ENCODE measurements at regions not wholly inside any gene's neighbourhood (a gene's known extent, or its start where the extent isn't known, plus 50 kb on each side); places are given as distances from the start of the nearest gene placed in this dataset.
"Not testable (repeated sequence)": the region's sequence is repeated elsewhere in the genome, so short reads cannot be mapped to it uniquely, and the experiment has no call there.

DNA sequence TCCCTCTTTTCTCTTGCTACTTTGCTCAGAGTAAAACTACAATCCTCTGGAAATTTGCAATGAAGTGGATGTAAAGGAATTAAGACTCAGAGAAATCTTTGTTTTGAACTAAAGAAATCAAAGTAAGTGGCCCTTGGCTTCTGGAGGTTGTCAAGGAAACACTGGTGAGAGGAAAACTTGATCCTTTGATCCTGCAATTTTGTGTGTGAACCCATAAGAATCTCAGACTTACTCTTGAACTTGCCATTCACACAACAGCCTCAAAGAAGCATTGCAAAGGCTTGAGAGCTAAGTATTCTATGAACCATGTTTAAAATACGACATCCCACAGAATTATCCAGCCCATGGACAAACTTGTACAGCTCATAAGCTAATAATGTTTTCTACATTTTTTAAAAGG lies 827.5 kb downstream of the TAF11L14 start:
- DNase-seq (ENCODE audit: low read depth), result no peak

DNA sequence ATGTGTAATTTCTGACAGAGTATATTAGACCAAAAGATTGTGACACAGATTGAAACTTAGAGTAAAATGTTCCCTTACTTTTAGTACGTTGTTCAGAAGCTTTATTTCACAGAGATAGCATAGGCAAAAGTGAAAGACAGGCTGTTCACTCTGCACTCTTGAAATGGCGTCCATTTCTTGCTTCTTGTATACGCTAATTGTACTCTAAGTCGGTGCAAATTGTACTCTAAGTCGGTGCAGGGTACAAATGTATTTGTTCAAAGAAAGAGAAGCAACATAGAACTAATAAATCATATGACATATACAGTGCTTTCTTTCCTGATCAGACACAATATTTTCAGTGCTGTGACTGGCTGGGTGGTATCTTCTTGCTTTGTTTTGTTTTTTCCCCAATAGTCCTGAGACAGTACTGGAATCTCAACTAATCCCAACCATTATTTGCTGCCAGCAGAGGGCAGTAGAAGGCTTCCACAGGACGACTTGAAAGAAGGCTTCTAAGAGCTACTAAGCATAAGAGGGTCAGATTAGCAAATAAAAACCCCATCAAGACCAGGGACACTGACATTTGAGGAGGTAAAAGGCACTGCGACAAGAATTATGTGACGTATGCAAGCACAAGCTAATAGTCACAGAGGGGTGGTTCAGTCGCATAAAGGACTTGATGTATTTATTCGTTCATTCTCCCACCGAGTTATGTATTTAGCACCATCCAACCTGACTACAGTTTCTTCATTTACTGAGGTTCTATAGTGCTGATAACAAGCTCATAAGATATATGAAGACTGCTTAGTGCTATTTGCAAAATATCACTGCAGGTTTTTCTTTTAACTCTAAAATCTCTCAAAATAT lies 831.8 kb downstream of the TAF11L14 start:
- DNase-seq (ENCODE audit: low read depth), result peak; percentile 5

DNA sequence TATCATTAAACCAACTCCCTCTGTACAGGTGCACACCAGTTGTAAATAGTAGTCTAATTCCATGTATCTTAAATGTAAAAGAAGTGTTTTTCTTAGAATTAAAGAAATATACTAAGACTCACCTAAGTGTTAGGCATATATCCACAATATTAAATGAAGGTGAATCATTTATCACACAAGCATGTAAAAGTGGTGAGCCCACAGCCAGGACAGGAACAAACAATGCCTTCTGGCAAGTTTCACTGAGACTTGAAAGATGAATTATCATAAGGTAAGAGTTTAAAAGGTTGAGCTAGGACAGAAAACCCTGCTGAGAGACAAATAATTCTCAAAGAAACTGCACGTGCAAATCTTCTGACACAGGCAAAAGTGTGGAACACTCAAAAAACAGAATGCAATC lies 832.5 kb downstream of the TAF11L14 start:
- no peak for DNase-seq (ENCODE audit: low read depth)

DNA sequence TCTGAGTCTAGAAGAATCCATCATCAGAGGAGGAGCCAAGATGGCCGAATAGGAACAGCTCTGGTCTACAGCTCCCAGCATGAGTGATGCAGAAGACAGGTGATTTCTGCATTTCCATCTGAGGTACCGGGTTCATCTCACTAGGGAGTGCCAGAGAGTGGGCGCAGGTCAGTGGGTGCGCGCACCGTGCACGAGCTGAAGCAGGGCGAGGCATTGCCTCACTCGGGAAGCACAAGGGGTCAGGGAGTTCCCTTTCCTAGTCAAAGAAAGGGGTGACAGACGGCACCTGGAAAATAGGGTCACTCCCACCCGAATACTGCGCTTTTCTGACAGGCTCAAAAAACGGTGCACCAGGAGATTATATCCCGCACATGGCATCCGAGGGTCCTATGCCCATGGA lies 837.5 kb downstream of the TAF11L14 start:
- not testable (repeated sequence) for DNase-seq (ENCODE audit: low read depth)

DNA sequence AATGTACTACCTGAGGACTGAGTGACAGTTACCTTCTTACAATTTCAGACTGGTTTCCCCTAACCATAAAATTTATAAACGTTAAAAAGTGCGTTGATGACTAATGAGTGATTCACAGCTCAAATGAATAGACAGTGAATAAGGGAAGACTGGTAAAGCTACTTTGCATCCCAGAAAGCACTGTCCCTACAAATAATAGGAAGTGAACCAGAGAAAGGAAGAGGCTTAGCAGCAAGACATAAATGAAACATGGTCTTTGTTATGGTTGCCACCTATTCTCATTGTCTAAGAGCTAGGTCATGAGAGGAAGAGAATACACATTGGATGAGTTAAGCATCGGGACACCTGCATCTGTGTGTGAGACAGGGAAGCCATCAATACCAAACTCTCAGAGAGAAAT lies 849.2 kb downstream of the TAF11L14 start:
- no peak for DNase-seq (ENCODE audit: low read depth)

DNA sequence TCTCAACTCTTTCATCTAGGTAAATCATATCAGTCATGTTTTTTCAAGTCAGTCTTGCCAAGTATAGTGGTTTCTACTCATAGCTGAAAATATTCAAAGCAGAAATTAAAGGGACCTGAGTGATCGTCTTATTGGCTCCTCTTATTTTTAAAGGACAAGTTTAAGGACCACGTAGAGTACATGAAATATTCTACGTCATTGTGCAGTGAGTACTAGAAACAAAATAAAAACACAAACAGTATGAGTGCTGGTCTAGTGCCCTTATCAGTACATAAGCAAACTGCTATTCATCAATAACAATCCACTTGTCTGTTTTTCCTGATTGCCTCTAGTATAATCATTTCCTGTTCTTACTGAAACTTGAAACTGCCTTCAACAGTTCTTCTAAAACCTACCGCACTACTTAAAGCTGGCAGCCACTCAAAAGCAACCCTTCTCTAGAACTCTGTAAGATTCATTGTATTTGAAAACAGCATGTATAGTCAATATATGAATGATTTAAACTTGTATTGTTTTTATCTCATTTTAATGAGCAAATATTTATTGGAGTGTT lies 853.7 kb downstream of the TAF11L14 start:
- no peak for DNase-seq (ENCODE audit: low read depth)

DNA sequence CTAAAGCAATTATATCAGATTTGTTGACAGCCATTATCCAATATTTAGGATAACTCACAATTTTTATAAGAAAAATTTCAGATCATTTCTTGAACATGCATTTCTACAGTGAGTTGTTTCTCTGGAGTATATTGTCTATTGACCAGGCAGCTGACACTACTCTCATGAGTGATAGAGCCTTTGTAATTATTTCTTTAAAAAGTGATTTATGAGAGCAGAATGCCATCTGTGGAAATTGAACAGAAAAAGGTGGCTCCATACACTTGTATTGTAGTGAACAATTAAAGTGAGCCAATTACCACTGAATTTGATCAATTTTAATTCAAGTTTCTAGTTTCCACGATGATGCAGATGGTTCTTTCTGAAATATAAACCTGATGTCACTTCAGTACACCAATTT lies 855.4 kb downstream of the TAF11L14 start:
- no peak for DNase-seq (ENCODE audit: low read depth)

DNA sequence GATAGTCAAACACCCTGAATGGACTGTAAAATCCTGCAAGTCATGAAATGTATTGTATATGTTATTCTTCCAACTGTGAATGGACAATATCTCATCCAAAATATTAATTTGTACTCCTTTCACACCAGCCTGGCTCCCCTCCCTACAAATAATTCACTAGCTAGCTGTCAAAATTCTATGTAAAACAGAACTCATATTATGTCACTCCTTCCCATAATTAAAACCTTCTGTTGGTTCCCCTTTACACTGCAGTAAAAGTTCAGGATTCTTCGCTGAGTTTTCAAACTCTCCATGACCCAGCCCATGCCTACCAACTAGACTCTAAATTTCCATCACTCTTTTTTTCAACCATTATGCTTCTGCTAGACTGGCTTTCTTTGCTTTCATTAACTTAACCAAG lies 857.1 kb downstream of the TAF11L14 start:
- DNase-seq (ENCODE audit: low read depth), result no peak

DNA sequence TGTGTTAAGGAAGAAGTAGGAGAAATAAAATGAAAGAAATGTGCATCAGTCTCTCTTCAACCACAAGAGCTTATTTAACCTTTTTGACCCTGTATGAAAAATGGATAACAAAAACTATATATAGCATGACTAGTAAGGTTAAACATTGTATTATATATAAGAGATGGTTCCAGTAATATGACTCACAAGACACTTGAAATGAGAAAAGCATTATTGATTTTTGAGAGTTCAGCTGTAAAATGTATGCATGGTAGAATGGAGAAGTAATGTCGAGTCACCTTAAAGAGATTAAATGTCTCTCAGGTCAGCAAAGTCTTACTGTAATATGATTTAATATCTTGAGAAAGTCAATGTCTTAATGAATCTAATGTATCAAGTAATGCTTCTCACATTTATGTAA lies 860.9 kb downstream of the TAF11L14 start:
- no peak for DNase-seq (ENCODE audit: low read depth)

DNA sequence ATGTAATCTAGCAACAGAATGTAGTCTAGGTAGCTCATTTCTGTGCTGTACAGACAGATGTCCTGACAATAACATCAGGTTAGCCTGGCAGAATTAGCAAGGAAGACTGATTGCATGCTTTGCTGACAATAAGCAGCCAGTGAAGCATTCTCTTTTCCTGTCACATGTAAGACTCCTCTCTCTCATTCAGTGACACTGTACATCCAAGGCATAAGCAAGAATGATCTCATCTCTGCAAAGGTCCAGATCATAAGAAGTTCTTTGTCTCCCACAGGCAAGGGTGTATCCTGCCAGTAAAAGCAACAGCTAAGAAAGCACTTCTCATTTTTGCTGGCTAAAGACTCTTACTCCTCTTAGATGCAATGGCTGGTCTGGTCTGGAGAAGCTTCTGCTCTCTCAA lies 861.8 kb downstream of the TAF11L14 start:
- DNase-seq (ENCODE audit: low read depth), result no peak

DNA sequence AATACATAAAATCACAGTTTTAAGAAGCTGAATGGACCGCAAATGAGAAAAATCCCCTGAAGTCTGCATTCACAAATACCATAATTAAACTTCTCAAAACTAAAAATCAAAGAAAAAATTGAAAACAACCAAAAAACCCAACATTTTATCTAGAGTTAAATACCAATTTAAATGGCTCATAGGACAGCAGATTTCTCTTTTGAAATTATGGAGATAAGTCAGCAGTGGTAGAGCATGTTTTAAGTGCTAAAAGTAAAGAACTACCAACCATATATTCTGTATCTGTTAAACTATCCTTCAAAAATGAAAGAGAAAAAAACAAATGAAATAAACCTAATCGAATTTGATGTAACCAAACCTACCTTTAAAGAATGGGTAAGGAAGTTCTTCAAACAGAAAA lies 862.8 kb downstream of the TAF11L14 start:
- DNase-seq (ENCODE audit: low read depth), result no peak

DNA sequence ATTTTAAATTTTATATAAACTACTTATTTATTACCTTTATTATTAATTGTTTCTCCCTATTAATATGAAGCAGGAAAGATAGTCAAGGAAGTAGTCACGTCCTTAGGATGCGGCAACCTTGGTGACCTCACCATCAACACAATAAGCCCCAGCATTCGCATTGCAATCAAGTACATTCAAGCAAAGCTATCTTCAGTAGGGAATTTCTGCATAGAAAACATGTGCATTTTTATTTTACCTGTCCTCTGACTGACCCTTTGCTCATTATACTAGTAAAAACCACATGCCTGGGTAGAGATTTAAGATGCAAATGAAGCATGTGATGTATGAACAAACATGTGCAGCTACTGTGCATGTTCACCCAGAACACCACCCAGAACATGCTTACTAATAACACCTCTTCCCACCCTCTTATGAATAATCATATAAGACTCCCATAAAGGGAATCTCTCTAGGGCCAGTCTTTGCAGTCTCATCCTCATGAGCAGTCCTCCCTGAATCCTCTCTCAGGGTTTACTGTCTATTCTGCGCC lies 869.6 kb downstream of the TAF11L14 start:
- no peak for DNase-seq (ENCODE audit: low read depth)

DNA sequence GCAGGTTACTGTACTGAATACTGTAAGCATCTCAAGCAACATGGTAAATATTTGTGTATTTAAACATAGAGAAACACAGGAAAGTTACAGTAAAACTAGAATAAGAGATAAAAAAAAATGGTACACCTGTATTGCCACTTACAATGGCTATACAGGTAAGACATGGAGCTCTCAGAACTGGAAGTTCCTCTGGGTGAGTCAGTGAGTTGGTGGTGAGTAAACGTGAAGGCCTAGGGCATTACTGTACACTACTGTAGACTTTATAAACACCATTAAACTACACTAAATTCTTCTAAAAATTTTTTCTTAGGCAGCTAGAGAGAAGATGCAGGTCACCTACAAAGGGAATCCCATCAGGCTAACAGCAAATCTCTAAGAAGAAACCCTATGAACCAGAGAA lies 872.9 kb downstream of the TAF11L14 start:
- DNase-seq (ENCODE audit: low read depth), result no peak

DNA sequence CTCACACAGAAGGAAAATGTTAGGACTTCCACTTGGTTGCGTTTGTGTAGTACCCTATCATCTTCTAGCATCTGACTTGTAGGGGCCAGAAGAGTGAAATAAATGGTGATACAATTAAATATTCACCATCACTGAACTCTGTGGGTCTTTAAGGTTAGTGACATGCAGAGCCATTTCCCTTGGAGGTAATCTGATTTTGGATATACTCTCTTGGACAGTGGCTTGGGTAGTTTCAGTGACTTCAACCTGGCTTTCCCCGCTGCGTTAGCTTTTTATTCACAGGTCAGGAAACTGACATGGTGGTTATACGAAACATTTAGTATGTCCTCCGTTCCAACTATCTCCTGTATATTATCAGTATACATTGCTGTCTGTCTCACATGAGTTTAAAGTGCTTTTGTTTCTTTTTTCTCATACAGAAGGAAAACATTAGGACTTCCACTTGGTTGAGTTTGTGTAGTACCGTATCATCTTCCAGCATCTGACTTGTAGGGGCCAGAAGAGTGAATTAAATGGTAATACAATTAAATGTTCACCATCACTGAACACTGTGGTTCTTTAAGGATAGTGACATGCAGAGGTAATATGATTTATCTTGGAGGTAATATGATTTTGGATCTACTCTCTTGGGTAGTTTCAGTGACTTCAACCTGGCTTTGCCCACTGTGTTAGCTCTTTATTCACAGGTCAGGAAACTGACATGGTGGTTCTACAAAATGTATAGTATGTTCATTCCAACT lies 883.6 kb downstream of the TAF11L14 start:
- no peak for DNase-seq (ENCODE audit: low read depth)

DNA sequence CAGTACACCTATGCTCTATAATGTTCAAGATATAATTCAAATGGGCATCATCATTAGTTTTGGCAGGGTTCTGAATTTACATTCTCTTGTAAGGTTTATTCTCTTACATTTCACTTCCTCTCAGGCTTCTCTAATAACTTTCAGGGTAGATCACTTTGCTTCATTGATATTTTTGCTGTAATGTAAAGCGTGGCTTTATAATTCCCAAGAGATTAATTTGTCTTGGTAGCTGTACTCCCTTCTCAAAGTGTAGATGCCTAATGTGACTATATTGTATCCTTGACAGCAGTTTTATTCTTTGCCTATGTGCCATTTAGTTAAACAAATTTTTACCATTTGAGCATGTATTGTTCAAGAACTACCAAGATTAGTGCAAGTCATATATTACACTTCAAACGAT lies 889.1 kb downstream of the TAF11L14 start:
- DNase-seq (ENCODE audit: low read depth), result no peak

DNA sequence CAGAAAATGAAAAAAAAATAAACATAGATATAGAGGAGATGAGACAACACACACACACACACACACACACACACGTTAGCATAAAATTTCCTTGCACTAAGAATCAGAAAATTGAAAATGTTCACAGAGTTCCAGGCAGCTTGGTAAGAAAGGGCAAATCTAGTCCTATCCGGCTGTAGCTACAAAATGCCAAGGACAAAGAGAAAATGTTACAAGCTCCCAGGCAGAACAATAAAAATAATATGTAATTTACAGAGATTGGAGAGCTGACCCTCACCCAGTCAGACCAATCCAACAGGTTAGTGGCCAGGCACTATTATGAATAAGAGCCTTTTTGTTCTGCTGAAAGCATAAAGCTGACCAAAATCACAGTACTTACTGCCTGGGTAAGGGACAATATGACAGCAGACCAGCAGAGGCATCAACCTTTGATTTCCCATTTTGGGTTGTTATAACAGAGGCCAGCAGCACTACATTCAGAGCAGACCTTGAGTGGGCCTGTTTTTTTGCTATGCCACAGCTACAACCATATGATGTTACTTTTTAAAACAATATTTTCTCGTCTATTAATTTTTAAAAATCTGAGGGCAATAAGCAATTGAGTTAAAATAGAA lies 892.6 kb downstream of the TAF11L14 start:
- no peak for DNase-seq (ENCODE audit: low read depth)

DNA sequence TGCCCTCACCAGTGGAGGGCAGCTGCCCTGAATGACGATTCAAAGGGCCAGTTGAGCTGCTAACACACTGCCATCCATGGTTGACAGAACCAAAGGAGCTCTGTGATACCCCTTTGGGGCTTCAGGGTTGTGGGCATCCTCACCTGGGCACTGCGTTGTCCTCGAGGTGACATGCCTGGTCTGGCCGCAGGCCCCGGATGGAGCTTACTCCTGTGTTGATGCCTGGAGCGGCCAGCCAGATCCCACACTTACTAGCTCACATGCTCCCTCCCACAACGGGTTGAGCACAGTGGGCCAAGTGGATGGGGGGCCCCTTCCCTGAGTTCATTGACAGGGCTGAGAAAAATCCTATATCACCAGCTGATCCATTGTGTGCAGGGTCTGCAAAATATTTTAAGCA lies 898.9 kb downstream of the TAF11L14 start:
- DNase-seq (ENCODE audit: low read depth), result no peak

DNA sequence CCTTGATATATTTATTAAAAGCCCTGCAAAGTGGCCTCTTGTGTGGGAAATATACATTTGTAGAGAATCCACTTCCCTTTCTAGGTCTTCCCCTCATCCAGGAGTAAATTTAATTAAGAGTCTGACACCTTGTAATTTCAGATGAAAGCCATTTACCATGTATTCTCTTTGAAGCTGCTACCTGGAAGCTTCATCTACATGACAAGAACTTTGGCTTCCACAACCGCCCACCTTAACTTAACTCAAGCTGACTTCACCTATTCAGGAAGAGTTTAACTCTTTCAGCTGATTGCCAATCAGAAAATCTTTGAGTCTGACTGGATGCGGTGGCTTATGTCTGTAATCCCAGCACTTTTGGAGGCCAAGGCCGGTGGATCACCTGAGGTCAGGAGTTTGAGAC lies 899.9 kb downstream of the TAF11L14 start:
- DNase-seq (ENCODE audit: low read depth), result no peak

DNA sequence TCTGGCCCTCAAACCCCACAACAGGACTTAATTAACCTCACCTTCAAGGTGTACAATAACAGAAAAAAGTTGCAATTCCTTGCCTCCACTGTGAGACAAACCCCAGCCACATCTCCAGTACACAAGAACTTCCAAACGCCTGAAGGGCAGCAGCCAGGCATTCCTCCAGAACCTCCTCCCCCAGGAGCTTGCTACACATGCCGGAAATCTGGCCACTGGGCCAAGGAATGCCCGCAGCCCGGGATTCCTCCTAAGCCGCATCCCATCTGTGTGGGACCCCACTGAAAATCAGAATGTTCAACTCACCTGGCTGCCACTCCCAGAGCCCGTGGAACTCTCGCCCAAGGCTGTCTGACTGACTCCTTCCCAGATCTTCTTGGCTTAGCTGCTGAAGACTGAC lies 901.5 kb downstream of the TAF11L14 start:
- not testable (repeated sequence) for DNase-seq (ENCODE audit: low read depth)

DNA sequence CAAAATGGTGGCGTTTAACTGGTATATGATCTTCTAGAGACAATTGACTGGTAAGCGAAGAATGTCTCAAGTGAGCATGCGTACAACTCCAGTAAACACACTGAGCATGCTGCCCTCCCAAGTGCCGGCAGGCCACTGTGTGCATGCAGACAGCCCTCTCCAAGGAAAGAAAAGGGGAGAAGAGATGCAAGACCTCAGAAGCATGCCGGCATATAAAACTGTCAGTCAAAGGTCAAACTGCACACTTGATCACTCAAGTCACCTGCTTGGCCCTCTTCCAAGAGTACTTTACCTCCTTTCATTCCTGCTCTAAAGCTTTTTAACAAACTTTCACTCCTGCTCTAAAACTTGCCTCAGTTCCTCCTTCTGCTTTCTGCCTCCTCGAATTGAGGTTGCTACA lies 910.2 kb downstream of the TAF11L14 start:
- no peak for DNase-seq (ENCODE audit: low read depth)

DNA sequence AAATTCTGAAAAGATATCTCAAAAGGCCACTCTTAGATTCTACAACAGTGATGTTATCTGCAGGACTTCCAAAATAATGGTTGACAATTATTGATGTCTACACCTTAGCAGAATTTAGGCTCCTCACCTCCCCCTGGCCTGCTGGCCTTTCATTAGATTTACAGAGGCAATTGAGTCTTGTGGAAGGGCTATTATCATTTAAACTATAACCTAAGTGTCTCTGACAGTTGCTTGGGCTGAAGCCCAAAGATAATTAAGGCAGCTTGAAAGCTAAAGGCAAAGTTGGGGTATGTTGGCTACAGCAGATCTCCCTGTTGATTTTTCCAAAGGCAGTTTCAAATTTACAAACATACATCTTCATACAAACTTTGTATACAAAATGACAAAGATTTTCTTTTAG lies 912.3 kb downstream of the TAF11L14 start:
- no peak for DNase-seq (ENCODE audit: low read depth)

DNA sequence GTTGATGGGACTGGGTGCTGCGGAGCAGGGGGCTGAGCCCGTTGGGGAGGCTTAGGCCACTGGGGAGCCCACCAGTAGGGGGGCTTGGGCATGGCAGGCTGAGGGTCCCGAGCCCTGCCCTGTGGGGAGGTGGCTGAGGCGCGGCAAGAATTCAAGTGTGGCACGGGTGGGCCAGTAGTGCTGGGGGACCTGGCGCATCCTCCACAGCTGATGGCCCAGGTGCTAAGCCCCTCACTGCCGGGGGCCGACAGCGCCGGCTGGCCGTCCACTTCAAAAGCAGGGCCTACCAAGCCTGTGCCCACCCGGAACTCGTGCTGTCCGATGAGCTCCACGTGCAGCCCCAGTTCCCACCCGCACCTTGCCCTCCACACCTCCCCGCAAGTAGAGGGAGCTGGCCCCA lies 917.5 kb downstream of the TAF11L14 start:
- DNase-seq (ENCODE audit: low read depth), result no peak

DNA sequence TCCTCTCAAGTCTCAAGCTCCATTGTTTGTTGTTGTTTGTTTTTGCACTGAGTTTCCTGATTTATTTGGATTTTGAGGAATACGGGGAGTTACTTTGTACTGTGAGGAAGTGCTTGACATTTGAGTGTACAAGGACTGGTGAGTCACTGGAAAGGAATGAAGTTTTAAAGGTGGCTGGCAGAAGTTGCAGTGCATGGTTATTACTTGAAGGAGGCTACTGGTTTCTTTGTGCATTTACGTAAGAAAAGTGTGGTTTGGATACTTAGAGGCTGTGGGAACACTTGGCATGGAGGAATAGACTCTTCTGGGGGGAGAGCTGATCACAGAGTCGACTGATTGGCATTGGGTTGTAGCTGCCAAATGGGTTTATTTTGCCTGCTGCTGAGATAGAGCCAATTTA lies 919.0 kb downstream of the TAF11L14 start:
- DNase-seq (ENCODE audit: low read depth), result no peak
